ENCODE measurements at regions not wholly inside any gene's neighbourhood (a gene's known extent, or its start where the extent isn't known, plus 50 kb on each side); places are given as distances from the start of the nearest gene placed in this dataset.

DNA sequence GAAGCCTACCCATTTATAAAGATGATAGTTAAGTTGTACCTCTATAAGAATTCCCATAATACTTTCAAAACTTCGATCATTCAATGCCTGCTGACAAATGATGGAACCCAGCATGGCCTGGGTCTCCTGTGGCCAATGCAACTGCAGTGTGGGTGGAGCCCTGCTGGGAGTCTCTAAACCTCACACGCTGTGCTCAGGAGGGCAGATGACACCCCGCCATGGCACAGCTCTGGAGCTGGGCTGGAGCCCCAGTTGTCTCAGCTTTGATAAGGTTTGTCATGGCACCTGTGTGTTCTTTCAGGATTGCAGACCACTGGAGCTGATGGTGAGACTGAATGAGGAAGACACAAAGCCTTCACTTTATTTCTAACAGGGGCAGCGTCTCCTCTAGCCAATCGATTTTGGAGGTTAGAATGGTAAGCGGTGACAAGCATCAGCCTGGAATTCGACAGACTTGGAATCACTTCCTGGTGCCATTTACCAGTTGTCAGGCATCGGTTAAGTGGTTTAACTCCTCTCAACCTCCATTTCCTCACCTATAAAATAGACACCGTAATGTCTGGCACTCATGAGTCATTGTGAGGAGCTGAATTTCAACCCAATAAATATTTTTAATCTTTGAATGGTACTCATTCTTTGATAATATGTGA lies 383.6 kb upstream of the SALL3 start:
- DNase-seq (ENCODE audit: low read depth in 2 of 3, low spot score in 2 of 3): no peak

DNA sequence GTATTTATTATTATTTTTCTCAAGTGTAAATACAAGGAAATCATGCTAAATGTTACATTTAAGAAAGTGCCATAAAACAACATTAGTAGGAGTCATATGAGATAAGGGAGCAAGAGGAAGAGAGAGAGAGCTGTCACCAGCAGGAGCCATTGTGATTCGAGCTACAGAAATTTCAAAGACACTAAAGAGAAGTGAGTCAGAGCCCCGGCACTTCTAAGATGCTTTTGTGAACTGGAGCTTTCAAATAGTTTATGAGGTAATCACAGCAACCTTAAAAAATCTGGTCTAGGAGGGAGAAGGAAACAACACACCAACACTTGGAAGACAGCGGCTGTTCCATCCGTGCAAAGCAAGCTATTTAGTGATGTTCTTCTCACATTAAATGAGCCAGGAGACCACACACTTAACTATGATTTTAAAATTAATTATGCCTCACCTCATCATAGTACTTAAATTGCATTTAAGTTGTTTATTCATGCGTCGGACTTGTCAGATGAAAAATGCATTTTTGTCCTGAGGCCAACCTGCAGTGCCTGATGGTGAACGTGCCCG lies 382.7 kb upstream of the SALL3 start:
- DNase-seq (ENCODE audit: low read depth in 2 of 3, low spot score in 2 of 3): no peak

DNA sequence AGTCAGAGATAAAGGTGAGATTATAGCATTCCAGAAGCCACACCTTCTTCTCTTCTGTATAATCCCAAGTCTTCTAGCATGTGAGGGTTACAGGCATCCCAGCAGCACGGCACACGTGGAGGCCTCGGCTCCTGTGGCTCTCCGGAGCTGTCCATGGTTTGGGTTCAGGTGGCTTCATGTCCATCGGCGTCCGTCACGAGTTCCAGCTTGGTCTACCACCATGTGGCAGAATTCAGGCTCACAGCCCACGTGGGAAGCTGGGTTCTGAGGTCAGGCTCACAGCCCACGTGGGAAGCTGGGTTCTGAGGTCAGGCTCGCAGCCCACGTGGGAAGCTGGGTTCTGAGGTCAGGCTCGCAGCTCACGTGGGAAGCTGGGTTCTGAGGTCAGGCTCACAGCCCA lies 378.3 kb upstream of the SALL3 start:
- DNase-seq (ENCODE audit: low read depth in 2 of 3, low spot score in 2 of 3): no peak

GRCh38 chr18:78601923-78602322 lies 377.7 kb upstream of the SALL3 start:
- no peak for DNase-seq (ENCODE audit: low read depth in 2 of 3, low spot score in 2 of 3)

- no peak for DNase-seq (ENCODE audit: low read depth in 2 of 3, low spot score in 2 of 3)
Observed at GRCh38 chr18:78602430-78602829, 377.2 kb upstream of the SALL3 start.

GRCh38 chr18:78603102-78603983 lies 376.3 kb upstream of the SALL3 start:
- no peak for DNase-seq (ENCODE audit: low read depth in 2 of 3, low spot score in 2 of 3)

- no peak for DNase-seq (ENCODE audit: low read depth in 2 of 3, low spot score in 2 of 3)
Observed at GRCh38 chr18:78605255-78605654, 374.4 kb upstream of the SALL3 start.

- DNase-seq (ENCODE audit: low read depth in 2 of 3, low spot score in 2 of 3): no peak
Observed at GRCh38 chr18:78607221-78607620, 372.4 kb upstream of the SALL3 start.

DNA sequence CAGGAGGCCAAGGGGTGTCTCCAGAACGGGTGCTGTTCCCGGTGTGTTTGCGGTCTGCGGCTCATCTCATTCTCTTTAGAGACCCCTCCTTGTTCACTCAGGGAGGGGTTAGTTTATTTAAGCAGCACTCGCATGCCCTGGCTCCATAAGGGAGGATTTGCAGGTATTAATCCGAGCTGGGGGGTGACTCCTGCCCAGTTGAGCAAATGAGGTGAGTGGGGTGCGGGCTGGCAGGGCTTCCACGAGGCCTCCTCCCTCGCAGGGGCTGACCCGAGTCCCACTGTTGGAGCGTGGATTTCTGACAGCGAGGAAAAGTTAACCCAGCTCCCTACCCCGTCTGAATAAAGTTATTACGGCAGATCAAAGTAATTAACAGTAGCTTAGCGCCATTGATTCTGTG lies 371.8 kb upstream of the SALL3 start:
- DNase-seq (ENCODE audit: low read depth in 2 of 3, low spot score in 2 of 3): no peak

- no peak for DNase-seq (ENCODE audit: low read depth in 2 of 3, low spot score in 2 of 3)
Observed at GRCh38 chr18:78610179-78610578, 369.4 kb upstream of the SALL3 start.

DNA sequence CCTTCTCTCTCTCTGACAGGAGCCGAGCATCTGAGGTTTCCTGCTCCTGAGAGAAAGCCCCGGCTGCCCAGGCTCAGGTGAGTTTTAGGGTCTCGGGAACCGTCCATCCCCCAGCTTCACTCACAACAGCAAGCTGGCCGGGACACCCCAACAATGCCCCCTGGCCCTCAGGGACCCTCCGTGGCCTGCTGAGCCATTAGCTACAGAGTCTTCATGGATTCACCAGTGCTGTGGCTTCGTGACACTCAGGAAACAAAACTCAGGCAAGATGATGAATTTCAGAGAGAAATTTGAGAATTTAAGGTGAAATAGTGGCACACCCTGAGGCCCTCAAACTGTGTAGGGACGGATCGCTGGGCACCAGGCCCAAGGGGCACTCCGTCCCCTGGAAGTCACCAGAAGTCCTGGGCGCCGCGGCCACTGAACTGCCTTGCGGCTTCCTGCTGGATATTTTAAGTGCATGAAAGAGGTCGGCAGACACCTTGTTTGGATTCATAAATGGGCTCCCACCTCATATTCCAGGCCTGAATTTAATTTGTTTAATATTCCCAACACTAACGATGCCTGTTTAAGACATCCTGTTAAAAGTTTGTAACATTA lies 368.3 kb upstream of the SALL3 start:
- DNase-seq (ENCODE audit: low read depth in 2 of 3, low spot score in 2 of 3): no peak

DNA sequence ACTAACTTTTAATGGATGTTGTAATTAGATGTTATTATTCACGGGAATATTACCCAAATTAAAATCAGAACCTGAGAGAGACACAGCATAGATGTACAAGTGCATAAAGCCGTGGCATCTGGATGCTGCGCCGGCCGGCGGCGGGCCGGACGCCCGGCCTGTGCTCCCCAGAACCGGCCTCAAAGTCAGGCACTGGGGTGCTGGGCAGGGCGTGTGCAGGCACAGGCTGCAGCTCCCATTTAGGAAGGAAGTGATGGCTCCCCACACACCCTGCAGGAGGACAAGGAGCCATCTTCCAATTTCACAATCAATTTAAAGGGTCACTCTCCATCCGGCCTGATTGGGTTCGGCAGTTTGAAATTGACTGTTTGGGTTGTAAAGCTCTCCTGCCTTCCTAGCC lies 367.7 kb upstream of the SALL3 start:
- no peak for DNase-seq (ENCODE audit: low read depth in 2 of 3, low spot score in 2 of 3)

- DNase-seq (ENCODE audit: low read depth in 2 of 3, low spot score in 2 of 3): no peak
Observed at GRCh38 chr18:78612318-78612717, 367.3 kb upstream of the SALL3 start.

DNA sequence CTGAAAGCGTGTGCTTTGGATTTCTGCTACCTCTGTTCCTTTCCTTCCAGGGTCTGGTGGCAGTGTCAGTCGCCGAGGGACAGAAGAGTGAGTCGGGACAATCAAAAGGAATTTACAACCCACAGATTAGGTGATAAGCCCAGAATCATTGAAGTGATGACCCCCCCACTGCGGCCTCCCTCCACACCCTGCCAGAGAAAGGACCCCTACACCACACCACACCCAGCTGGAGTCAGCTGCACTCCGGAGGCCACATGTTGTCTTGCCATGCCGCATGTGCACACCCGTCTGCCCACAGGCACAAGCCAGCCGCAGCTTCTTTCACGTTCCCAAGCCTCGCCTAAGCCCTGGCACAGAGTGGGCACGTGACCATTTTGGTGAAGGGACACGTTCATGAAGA lies 366.8 kb upstream of the SALL3 start:
- DNase-seq (ENCODE audit: low read depth in 2 of 3, low spot score in 2 of 3): no peak

DNA sequence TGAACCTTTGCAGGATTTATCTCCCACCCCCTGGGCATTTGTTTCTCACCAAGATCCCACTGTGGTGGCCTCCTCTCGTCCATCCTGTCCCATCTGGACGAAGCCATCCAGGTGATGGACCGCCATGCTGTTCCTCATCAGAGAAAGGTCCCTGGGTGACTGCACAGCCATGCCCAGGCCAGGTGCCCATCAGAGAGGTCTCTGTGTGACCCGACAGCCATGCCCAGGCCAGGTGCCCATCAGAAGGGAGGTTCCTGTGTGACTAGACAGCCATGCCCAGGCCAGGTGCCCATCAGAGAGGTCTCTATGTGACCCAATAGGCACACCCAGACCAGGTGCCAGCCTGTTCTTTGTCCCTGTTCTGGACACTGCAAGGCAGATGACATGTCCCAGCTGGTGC lies 360.9 kb upstream of the SALL3 start:
- DNase-seq (ENCODE audit: low read depth in 2 of 3, low spot score in 2 of 3): no peak

- DNase-seq (ENCODE audit: low read depth in 2 of 3, low spot score in 2 of 3): no peak
Observed at GRCh38 chr18:78619854-78620253, 359.8 kb upstream of the SALL3 start.

- no peak for DNase-seq (ENCODE audit: low read depth in 2 of 3, low spot score in 2 of 3)
Observed at GRCh38 chr18:78620326-78620725, 359.3 kb upstream of the SALL3 start.

GRCh38 chr18:78621141-78621755 lies 358.4 kb upstream of the SALL3 start:
- no peak for DNase-seq (ENCODE audit: low read depth in 2 of 3, low spot score in 2 of 3)

DNA sequence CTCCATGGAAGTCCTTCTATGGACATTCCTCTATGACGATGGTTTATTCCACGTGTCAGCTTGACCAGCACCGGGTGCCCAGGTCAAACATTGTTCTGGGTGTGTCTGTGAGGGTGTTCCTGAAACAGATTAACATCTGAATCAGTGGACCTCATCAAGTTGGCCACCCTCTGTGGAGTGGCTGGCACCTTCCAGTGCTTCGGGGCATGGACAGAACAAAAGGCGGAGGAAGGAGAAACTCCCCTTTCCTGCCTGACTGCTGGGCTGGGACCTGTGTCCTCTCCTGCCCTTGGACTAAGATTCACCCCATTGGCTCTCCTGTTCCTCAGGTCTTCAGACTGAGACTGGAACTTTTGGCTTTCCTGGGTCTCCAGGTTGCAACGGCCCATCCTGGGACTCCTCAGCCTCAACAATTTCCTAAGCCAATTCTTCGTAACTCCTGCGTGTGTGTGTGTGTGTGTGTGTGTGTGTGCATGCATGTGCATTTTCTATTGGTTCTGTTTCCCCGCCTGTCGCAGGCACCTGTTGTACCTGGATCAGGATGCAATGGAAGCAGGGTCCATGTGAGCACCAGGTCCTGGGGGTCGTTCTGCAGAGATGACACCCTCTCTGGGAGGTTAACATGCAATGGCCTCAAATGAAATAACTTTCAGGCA lies 357.2 kb upstream of the SALL3 start:
- DNase-seq (ENCODE audit: low read depth in 2 of 3, low spot score in 2 of 3): no peak

DNA sequence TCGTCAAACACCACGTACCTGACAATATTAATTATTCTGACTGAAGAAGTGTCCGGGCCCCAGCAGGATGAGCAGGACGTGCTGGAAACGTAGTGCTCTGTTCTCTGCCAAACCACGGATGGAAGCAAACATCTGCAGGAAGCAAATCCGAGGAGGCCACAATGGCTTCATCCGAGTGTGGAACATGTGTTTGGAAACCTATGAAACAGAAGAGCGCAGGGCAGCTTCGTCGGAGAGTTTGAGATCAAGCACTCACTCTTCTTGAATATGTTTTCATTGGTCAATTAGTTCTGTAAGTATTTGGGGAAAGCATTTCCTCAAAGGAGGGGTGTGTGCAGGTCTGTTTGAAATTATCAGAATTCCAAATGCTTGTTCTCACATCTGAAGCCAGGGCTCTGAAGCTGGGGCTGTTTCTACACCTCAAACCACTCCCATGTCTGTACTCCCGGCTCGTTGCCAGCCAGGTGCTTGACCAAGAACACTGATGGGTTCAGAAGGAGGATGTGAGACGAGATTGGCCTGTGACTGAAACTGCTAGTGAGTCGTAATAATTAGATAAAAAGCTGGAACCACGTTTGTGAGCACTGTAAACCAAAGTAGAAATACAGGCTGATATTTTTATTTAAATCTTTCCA lies 356.6 kb upstream of the SALL3 start:
- no peak for DNase-seq (ENCODE audit: low read depth in 2 of 3, low spot score in 2 of 3)
